Testis (tissue), 2 donors: ENCODE measurements at regions not wholly inside any gene's neighbourhood (a gene's known extent, or its start where the extent isn't known, plus 50 kb on each side); places are given as distances from the start of the nearest gene placed in this dataset.

Experiments used
- POLR2A ChIP-seq: fragments of 450-650 bp; IDR thresholded peaks from one replicate; pipeline ENCODE4 v1.6.1; 2017; ENCODE audit warnings: antibody characterized with exemption, mild to moderate bottlenecking, moderate library complexity
- TF ChIP-seq, protein P1 (sequence below), 3 experiments: fragments of 450-650 bp in 2 of 3; fragments of 200-600 bp in 1 of 3; sonication (generic) in 1 of 3; IDR thresholded peaks; one replicate each; pipeline ENCODE4 v1.5.1; 2016 to 2019; ENCODE audit warnings: antibody characterized with exemption in 3 of 3, mild to moderate bottlenecking in 2 of 3, moderate library complexity in 1 of 3

DNA sequence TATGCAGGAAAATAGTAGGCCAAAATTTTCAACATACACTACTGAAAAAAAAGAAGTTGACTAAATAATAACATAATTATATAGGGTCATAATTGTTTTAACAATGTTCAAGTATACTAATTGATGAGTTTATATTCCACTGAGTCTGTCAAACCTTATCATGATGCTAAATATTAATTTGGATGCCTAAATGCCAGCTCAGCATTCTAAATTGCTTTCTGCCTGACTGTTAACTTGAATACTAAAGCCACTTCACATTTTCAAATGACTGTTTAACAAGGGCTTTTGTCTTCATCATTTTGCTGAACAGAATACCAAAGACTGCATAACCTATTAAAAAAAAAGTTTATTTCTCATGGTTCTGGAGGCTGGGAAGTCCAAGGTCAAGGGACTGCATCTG lies 232.8 kb downstream of the DOK5 start:
- TF ChIP-seq, protein P1, sequence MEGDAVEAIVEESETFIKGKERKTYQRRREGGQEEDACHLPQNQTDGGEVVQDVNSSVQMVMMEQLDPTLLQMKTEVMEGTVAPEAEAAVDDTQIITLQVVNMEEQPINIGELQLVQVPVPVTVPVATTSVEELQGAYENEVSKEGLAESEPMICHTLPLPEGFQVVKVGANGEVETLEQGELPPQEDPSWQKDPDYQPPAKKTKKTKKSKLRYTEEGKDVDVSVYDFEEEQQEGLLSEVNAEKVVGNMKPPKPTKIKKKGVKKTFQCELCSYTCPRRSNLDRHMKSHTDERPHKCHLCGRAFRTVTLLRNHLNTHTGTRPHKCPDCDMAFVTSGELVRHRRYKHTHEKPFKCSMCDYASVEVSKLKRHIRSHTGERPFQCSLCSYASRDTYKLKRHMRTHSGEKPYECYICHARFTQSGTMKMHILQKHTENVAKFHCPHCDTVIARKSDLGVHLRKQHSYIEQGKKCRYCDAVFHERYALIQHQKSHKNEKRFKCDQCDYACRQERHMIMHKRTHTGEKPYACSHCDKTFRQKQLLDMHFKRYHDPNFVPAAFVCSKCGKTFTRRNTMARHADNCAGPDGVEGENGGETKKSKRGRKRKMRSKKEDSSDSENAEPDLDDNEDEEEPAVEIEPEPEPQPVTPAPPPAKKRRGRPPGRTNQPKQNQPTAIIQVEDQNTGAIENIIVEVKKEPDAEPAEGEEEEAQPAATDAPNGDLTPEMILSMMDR (IDR thresholded peaks at IDR 0.05), result no peak
- TF ChIP-seq POLR2A, result no peak
